WI38 (cell line): ENCODE measurements at regions not wholly inside any gene's neighbourhood (a gene's known extent, or its start where the extent isn't known, plus 50 kb on each side); places are given as distances from the start of the nearest gene placed in this dataset.
"Not testable (repeated sequence)": the region's sequence is repeated elsewhere in the genome, so short reads cannot be mapped to it uniquely, and the experiment has no call there.

Source experiments
- H3K4me3 ChIP-seq: 2 replicates; pipeline ENCODE4 v1.5.1; 2011; ENCODE audit warnings: low read depth, mild to moderate bottlenecking, control low read depth, low read length
- CTCF ChIP-seq: IDR thresholded peaks from 2 replicates; pipeline ENCODE4 v1.5.1; 2012; ENCODE audit warnings: low read depth, mild to moderate bottlenecking, control low read depth, low read length

GRCh38 chr16:8408855-8409567 lies 181.3 kb downstream of the TMEM114 start:
- no peak overlapping the region for H3K4me3 ChIP-seq
- no peak for TF ChIP-seq CTCF

- H3K4me3 ChIP-seq, result no peak overlapping the region
- no peak for TF ChIP-seq CTCF
These were observed 183.0 kb downstream of the TMEM114 start for GRCh38 chr16:8407351-8407750.

GRCh38 chr16:8403978-8404749 lies 186.1 kb downstream of the TMEM114 start:
- TF ChIP-seq CTCF, result no peak
- H3K4me3 ChIP-seq, result no peak overlapping the region

DNA sequence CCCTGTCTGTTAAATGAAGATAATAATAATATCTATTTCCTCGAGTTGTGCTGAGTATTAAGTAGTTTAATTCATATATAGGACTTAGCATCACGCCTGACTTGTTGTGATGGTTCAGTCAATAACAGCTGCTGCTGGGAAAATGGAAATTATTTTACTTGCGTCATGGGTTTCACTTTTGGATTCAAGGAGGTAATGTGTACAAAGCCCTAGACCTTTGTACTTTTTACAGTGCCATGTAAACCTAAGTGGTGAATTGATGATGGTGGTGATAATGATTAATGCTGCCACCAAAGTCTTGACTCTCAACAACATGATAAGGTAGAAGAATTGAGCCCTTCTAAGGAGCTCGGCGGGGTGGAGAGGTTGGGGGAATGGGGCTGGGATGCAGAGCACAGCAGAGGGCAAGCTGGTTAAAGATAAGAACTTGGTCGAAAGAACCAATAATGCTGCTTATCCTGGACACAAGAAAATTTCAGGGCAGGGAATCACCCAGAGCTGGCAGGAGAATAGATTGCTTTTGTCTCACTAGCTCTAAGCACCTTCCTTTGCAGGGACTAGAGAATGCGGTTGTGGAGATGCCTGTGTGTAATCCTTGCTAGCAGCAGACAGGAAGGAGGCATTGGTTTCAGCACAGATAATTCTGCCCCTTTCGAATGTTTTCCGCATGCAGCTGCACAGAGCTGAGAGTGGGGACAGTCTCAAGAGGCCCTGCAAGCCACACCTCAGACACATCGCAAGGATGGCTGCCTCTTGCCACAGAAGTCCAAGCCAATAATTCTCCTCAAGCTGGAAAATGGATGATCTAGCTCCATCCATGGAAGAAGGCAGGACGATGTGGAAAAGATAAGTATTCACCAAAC lies 187.1 kb downstream of the TMEM114 start:
- no peak overlapping the region for H3K4me3 ChIP-seq
- TF ChIP-seq CTCF, result no peak

- H3K4me3 ChIP-seq, result not testable (repeated sequence)
These were observed 189.6 kb downstream of the TMEM114 start for GRCh38 chr16:8400683-8401082.

- no peak for TF ChIP-seq CTCF
These were observed 191.8 kb downstream of the TMEM114 start for GRCh38 chr16:8398548-8398947.

DNA sequence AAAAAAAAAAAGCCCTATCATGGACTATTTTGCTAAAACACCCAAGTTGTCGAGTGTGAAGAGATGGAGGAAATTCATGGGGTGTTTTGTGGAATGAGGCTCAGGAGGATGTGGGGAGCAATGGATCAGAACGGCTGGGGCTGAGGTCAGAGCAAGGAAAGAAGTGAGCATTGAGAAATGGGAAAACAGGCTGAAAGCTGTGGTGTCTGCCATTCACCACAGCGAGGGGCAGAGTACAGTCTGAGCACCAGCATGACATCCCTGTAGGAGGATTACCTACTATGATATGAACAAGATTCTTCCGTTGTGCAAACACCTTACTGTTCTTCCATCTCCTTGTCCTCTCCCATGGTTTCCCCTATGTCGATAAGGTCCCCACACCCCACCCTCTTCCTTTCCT lies 193.1 kb downstream of the TMEM114 start:
- TF ChIP-seq CTCF, result no peak
- H3K4me3 ChIP-seq, result no peak overlapping the region

More at GRCh38 chr16:8398548-8398947, 191.8 kb downstream of the TMEM114 start:
- no peak overlapping the region for H3K4me3 ChIP-seq
